ENCODE measurements at regions not wholly inside any gene's neighbourhood (a gene's known extent, or its start where the extent isn't known, plus 50 kb on each side); places are given as distances from the start of the nearest gene placed in this dataset.
"Not testable (repeated sequence)": the region's sequence is repeated elsewhere in the genome, so short reads cannot be mapped to it uniquely, and the experiment has no call there.

DNA sequence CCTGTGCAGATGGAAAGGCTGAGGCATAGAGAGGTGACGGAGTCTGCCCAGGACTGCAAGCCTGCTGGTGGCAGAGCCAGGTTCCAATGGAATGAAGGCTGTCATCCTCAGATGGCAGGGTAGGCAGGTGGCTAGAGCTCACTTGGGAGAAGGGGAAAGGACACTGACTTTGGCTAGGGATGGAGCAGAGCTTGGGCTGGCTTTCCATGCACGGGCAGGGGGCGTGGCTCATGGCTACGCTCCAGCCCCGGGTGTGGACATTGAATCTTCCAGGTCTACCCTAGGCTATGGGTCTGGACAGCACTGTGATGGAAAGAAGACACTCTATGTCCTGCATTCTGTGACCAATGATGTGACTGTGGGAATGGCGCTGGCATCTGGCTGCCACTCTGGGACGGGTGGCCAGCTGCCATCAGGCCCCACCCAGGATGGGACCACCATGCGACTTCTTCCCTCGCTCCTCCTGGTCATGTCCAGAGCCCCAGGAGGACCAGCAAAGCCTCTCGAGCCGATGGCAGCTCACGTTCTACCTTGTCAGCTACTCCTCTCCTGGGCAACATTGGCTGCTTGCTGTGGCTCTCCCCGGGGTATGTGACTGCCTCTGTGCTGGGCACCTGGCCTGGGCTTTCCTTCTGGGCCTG lies 398.7 kb downstream of the TMEM121 start:
- H3K4me3 ChIP-seq (ENCODE audit: low read depth, low read length), result no peak overlapping the region
- TF ChIP-seq, protein P1, sequence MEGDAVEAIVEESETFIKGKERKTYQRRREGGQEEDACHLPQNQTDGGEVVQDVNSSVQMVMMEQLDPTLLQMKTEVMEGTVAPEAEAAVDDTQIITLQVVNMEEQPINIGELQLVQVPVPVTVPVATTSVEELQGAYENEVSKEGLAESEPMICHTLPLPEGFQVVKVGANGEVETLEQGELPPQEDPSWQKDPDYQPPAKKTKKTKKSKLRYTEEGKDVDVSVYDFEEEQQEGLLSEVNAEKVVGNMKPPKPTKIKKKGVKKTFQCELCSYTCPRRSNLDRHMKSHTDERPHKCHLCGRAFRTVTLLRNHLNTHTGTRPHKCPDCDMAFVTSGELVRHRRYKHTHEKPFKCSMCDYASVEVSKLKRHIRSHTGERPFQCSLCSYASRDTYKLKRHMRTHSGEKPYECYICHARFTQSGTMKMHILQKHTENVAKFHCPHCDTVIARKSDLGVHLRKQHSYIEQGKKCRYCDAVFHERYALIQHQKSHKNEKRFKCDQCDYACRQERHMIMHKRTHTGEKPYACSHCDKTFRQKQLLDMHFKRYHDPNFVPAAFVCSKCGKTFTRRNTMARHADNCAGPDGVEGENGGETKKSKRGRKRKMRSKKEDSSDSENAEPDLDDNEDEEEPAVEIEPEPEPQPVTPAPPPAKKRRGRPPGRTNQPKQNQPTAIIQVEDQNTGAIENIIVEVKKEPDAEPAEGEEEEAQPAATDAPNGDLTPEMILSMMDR (IDR thresholded peaks at IDR 0.05; ENCODE audit: insufficient read depth, low read depth, low read length, missing control alignments), result no peak
- no peak for DNase-seq (ENCODE audit: low read depth)

DNA sequence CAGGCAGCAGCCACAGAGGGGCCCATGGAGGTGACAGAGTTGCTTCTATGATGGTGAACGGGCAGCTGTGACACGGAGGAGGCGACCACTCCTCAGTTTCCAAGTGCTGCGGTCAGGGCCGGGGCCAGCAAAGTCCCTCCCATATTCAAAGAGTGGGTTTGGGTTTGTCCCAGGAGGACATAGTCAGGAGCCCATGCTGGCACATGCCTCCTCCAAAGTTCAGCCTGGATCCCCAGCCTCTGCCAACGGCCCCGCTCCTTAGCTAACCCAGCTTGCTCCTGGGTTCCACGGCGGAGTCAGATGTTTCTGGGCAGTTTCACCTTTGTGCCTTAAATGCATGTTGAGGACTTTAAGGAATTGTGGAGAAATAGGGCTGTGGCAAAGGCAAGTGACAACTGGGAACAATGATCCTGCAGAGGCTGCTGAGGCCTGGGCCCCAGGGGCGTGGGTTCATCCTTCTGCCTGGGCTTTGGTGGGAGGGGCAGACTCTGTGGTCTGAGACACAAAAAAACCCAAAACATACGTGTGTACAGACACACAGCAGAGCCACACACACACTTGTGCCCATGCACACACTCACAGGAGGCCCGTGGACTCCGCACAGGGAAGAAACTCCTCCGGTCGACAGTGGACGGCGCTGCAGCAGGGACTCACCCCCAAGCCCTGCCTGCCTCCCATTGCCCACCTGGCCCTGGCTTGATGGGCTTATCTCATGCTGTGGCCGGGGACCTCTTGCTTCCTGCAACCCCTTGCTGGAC lies 399.4 kb downstream of the TMEM121 start:
- DNase-seq (ENCODE audit: low read depth), result peak; percentile 23
- TF ChIP-seq, protein P1 (IDR thresholded peaks at IDR 0.05; ENCODE audit: insufficient read depth, low read depth, low read length, missing control alignments), result no peak
- no peak overlapping the region for H3K4me3 ChIP-seq (ENCODE audit: low read depth, low read length)

DNA sequence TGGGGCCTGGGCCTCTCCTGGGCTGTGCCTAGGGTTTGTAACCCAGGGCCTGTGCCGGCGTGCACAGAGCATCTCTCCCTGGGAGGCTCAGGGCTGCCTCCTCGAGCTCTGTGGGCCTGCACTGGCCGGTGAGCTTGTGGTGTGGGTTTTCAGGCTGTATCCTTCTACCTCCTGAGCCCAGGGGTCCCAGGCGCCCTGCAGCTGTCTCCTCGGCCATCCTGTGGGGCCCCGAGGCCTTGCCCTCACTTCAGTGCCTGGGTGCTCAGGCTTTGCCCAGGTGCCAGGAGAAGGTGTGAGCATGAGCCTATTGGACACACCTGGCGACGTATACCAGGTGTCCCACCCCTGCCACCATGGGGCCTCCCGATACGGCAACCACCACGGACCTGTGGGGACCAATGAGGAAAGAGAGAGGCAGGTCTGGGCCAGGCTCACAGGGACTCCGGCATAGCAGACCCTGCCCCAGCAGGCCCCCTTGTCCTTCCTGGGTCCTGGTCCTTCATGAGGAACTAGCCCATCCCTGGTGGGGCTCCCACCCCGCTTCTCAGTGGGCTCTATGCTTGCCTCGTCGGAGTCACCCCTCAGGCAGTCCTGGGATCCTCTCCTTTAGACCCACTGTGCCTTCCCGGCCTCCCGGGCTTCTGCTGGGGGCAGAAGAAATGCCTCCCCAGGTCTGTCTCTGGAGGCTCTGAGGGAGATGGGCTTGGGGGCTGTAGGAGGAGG lies 400.2 kb downstream of the TMEM121 start:
- DNase-seq (ENCODE audit: low read depth), result peak; percentile 57
- TF ChIP-seq, protein P1 (IDR thresholded peaks at IDR 0.05; ENCODE audit: insufficient read depth, low read depth, low read length, missing control alignments), result no peak
- H3K4me3 ChIP-seq (ENCODE audit: low read depth, low read length), result no peak overlapping the region

DNA sequence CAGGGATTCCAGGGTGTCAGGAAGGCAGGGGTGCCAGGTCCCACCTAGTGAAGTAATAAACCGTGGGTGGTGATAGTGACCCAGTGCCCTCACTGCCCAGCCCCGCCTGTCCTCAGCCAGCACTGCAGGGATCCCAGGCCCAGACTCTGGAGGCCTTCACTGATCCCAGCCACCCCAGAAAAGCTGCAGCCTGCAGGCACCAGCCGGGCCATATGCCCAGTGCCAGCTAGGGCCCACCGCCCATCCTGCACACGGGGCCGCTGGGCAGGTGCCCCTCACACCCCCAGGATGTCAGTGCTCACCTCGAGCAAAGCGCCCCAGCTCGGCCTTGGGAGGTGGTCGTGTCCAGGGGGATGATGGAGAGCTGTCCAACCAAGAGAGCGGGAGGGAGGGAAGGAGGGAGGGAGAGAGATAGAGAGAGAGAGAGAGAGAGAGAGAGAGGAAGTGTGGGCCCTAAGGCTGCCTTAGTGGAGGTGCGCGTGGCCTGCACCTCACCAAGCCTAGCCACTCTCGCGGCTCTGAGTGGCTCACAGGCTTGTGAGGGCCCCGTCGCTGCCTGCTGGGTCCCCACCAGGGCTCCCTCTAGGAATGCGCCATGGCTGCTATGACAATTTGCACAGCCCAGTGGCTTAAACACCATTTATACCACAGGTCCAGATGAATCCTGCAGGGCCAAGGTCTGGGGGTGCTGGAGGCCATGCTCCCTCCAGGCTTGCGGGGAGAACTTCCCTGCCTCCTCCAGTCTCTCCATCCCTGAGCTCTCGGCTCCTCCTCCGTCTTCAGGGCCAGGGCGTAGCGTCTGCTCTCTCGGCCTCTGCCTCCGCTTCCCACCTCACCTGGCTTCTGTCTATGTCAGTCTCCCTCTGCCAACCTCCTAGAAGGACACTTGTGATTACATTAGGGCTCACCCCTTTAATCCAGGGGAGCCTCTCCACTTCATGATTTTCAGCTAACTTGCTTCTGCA lies 401.0 kb downstream of the TMEM121 start:
- H3K4me3 ChIP-seq (ENCODE audit: low read depth, low read length), result no peak overlapping the region
- DNase-seq (ENCODE audit: low read depth), result peak; percentile 56
- TF ChIP-seq, protein P1 (IDR thresholded peaks at IDR 0.05; ENCODE audit: insufficient read depth, low read depth, low read length, missing control alignments), result no peak

DNA sequence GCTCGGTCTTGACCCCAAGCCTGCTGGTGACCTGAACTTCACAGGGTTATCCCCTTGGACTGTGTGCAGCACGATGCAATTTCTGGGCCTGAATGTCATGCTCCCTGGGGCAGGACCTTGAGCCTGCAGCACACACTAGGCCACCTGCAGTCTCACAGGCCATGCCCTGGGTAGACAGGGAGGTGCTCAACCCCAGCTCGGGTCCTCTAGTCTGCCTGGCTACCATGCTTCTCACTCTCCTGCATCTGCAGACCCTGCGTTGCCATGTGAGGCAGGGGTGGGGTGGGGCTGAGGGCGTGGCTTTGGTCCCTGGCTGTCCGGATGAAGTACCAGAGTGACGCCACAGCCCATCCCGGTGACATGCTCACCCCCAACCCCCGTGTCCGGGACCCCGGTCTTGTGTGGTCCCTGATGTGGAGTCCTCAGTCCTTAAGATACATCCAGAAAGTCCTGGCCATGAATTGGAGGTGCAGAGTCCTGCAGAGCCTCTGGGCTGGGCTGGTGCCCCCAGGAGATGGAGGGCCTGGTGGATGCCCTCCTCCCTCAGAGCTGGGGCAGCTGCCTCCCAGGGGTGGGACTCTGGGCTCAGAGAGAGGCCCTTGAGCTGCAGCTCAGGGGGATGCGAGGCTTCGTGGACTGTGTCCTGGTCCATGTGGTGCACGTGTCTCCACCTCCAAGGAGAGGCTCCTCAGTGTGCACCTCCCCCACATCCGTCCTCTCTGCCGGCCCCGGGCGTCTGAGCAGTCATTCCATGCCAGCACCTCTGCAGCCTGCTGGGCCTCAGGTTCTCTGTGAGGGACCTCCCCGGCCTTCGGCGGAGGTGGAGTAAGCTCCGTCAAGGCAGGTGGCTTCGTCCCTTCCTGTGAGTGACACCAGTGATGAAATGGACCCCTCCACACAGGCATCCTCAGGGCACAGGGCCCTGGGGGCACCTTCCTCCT lies 402.1 kb downstream of the TMEM121 start:
- H3K4me3 ChIP-seq (ENCODE audit: low read depth, low read length), result not testable (repeated sequence)
- peak; percentile 78 for DNase-seq (ENCODE audit: low read depth)

DNA sequence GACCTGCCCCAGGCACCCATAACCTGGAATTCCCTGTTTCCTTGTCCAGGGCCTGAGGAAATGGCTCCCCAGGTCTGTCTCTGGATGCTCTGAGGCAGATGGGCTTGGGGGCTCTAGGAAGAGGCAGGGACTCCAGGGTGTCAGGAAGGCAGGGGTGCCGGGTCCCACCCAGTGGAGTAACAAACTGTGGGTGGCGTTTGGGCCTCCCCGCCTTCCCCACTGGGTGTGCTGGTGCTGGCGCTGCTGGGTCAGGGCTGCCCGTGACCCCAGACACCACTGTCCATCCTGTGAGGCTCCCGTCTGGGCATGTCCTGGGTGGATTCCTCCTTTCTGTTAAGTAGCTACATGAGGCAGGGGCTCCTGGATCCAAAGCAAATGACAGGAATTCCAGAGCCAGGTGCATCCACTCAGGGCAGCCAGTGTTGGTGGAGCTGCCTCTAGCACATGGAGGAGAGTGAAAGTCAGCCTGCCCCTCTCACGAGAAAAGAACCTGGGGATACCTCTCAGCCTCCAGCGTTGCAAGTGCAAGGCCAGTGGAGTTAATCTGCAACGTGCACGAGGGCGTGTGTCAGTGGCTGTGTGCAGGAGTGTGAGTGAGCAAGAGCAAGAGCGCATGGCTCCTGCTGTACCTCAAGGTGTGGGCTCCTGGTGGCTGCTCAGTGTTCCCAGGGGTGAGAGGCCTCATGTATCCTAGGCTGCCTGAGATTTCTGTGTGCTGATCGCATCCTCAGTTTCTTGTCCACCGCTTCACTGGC lies 403.1 kb downstream of the TMEM121 start:
- TF ChIP-seq, protein P1 (IDR thresholded peaks at IDR 0.05; ENCODE audit: insufficient read depth, low read depth, low read length, missing control alignments), result no peak
- DNase-seq (ENCODE audit: low read depth), result peak; percentile 51
- H3K4me3 ChIP-seq (ENCODE audit: low read depth, low read length), result no peak overlapping the region
